Keratinocyte (primary cell): ENCODE measurements at regions not wholly inside any gene's neighbourhood (a gene's known extent, or its start where the extent isn't known, plus 50 kb on each side); places are given as distances from the start of the nearest gene placed in this dataset.

Source experiments
- DNase-seq: peaks from one replicate; pipeline ENCODE4 v3.0.0-alpha.2; 2011; ENCODE audit warnings: low read depth, missing footprints, low spot score
- FAIRE-seq: peaks from 2 replicates; lab custom pipeline; 2011; peaks lifted over from hg19 to GRCh38; lab: Jason Lieb, UNC
- H2AFZ ChIP-seq: 2 replicates; pipeline ENCODE4 v1.6.0; 2012; ENCODE audit warnings: low read length, control low read depth, inconsistent platforms; ENCODE audit not compliant: control insufficient read depth
- H3K27ac ChIP-seq: 2 replicates; pipeline ENCODE4 v1.5.1; 2011; ENCODE audit warnings: low read length; ENCODE audit not compliant: control insufficient read depth, insufficient read depth
- H3K27me3 ChIP-seq: 3 replicates; pipeline ENCODE4 v1.6.0; 2011; ENCODE audit warnings: low read length; ENCODE audit not compliant: control insufficient read depth, insufficient read depth; ENCODE audit errors: extremely low read depth
- H3K36me3 ChIP-seq, 2 experiments: 2 replicates in 1 of 2; 3 replicates in 1 of 2; pipeline ENCODE4 v1.5.1; 2011; ENCODE audit warnings: low read length in 2 of 2, mild to moderate bottlenecking in 1 of 2; ENCODE audit not compliant: control insufficient read depth in 2 of 2, insufficient read depth in 2 of 2; ENCODE audit errors: extremely low read depth in 1 of 2
- H3K4me1 ChIP-seq: 3 replicates; pipeline ENCODE4 v1.5.1; 2011; ENCODE audit warnings: low read length; ENCODE audit not compliant: control insufficient read depth, insufficient read depth; ENCODE audit errors: extremely low read depth
- H3K4me2 ChIP-seq: 3 replicates; pipeline ENCODE4 v1.6.0; 2011; ENCODE audit warnings: low read depth, low read length; ENCODE audit not compliant: control insufficient read depth, insufficient read depth; ENCODE audit errors: extremely low read depth
- H3K4me3 ChIP-seq, 3 experiments: fragments of 200-600 bp in 1 of 3; sonication (generic) in 1 of 3; 2 replicates in 2 of 3; 3 replicates in 1 of 3; pipeline ENCODE4 v1.5.1; 2011 to 2016; ENCODE audit warnings: low read length in 3 of 3, mild to moderate bottlenecking in 3 of 3, control low read depth in 2 of 3, inconsistent platforms in 1 of 3, low read depth in 1 of 3, mixed read lengths in 1 of 3, mixed run types in 1 of 3, moderate library complexity in 1 of 3; ENCODE audit not compliant: control insufficient read depth in 2 of 3, insufficient read depth in 2 of 3; ENCODE audit errors: extremely low read depth in 1 of 3
- H3K79me2 ChIP-seq: 2 replicates; pipeline ENCODE4 v1.6.0; 2012; ENCODE audit warnings: low read length; ENCODE audit not compliant: control insufficient read depth, insufficient read depth
- H3K9ac ChIP-seq: 3 replicates; pipeline ENCODE4 v1.6.0; 2011; ENCODE audit warnings: low read length; ENCODE audit not compliant: control insufficient read depth, insufficient read depth; ENCODE audit errors: extremely low read depth
- H3K9me1 ChIP-seq: 3 replicates; pipeline ENCODE4 v1.6.0; 2011; ENCODE audit warnings: low read length; ENCODE audit not compliant: control insufficient read depth, insufficient read depth; ENCODE audit errors: extremely low read depth
- H3K9me3 ChIP-seq: 2 replicates; pipeline ENCODE4 v1.5.1; 2012; ENCODE audit warnings: low read depth, low read length; ENCODE audit not compliant: control insufficient read depth
- H4K20me1 ChIP-seq: 3 replicates; pipeline ENCODE4 v1.6.0; 2011; ENCODE audit warnings: low read length; ENCODE audit not compliant: control insufficient read depth, insufficient read depth; ENCODE audit errors: extremely low read depth
- CTCF ChIP-seq, 3 experiments: IDR thresholded peaks in 1 of 3; conservative IDR thresholded peaks in 1 of 3; optimal IDR thresholded peaks in 1 of 3; 2 replicates in 2 of 3; 3 replicates in 1 of 3; pipeline versions ENCODE3 to v1.5.1; 2011; ENCODE audit warnings: low read length in 3 of 3, mild to moderate bottlenecking in 3 of 3, moderate library complexity in 2 of 3, control low read depth in 1 of 3, inconsistent platforms in 1 of 3; ENCODE audit not compliant: insufficient read depth in 2 of 3; ENCODE audit errors: extremely low read depth in 1 of 3
- EZH2 ChIP-seq: IDR thresholded peaks from one replicate; pipeline ENCODE4 v1.6.1; 2012; ENCODE audit warnings: inconsistent platforms, mild to moderate bottlenecking, low read length, moderate library complexity
- dilution Hi-C: fragments of 300-500 bp; cut with MboI; formaldehyde crosslinking; loops from one replicate; pipeline ENCODE4 v1.7.0; 2020; ENCODE audit warnings: low sequenced_read_pairs; ENCODE audit not compliant: extremely low pct_ligation_motif_present

DNA sequence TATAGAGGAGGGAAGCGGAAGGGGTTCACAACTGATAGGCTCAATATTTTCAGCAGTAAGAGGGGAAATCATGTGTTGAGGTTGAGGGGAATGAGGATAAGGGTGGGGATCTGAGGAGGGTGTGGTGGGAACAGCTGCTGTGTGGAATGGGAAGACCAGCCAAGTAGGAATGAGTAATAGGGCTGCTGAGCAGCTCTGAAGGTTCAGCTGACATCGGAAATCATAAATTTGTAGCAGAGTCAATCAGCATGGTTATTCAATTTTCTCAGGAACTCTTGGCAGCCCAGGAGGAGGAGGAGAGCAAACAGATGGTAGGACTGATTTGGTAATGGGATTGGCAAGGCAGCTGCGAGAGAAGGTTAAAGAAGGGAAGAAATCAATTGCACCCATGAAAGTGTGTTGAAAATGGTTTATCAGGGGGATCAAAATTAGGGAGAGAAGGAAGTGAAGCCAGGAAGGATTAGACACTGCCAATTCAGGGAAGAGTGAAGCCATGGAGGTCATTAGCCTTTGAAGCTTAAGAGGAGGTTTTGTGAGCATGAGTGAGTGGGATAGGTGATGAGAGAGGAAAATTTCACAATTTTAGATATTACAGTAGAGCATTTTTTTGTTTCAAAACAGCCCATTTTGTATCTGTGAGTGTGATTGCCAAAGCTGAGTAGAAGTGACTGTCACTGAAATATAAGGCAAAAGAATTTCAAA is 82.6 kb downstream of the PCDH7 start:
- Histone ChIP-seq H3K4me2 (peak overlapping the region; percentile 85), H3K4me1 (peaks cover 21% of the 10 kb centered on the region), H3K79me2 (no peaks in the 10 kb centered on the region), H3K9ac (peak overlapping the region; percentile 33), H3K36me3 (no peaks in the 10 kb centered on the region), H3K9me1 (no peaks in the 10 kb centered on the region), H3K4me3 (peak overlapping the region in 2 of 3 experiments; percentile 29 to 37), H3K27ac (peak overlapping the region; percentile 59), H2AFZ (peak overlapping the region; percentile 70), H4K20me1 (no peaks in the 10 kb centered on the region), H3K9me3 (no peaks in the 10 kb centered on the region), H3K27me3 (no peaks in the 10 kb centered on the region)
- DNase-seq, result peak; percentile 19
- dilution Hi-C loops, result no loop called here
- FAIRE-seq, result peak; percentile 99
- TF ChIP-seq EZH2, result no peak
- TF ChIP-seq CTCF (optimal IDR thresholded peaks at IDR 0.05 in 1 of 3, IDR thresholded peaks at IDR 0.05 in 1 of 3, conservative IDR thresholded peaks at IDR 0.05 in 1 of 3; ENCODE audit: extremely low read depth in 1 of 3, insufficient read depth in 2 of 3, low read length in 3 of 3), result no peak

DNA sequence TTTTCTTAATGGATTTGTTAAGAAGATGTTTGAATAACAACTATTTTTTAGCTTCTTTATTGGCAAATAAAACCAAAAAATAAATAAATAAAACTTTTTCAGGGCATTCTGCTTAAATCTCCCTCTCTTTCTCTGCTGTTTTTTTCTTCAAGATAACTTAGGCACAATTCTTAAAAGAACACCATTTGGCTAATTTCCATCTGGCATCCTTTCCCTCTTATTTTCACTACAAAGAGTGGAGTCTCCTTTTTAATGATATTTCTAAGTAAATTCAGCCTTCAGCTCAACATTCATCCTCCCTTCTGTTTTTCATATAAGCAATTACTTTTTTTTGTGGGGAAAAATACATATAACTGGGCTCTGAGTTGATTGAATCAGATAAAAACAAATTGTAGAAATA is 88.1 kb downstream of the PCDH7 start:
- no peaks in the 10 kb centered on the region for H3K27me3 ChIP-seq
- no peak overlapping the region for H3K27ac ChIP-seq
- no peaks in the 10 kb centered on the region for H3K9me1 ChIP-seq
- no peak for DNase-seq
- no peak for TF ChIP-seq CTCF (optimal IDR thresholded peaks at IDR 0.05 in 1 of 3, IDR thresholded peaks at IDR 0.05 in 1 of 3, conservative IDR thresholded peaks at IDR 0.05 in 1 of 3; ENCODE audit: extremely low read depth in 1 of 3, insufficient read depth in 2 of 3, low read length in 3 of 3)
- TF ChIP-seq EZH2, result no peak
- peaks cover 2% of the 10 kb centered on the region for H3K4me1 ChIP-seq
- H3K79me2 ChIP-seq, result no peaks in the 10 kb centered on the region
- no peak overlapping the region for H3K4me2 ChIP-seq
- H2AFZ ChIP-seq, result no peak overlapping the region
- H3K36me3 ChIP-seq, result no peaks in the 10 kb centered on the region
- dilution Hi-C loops, result no loop called here
- no peaks in the 10 kb centered on the region for H4K20me1 ChIP-seq
- no peak overlapping the region for H3K9ac ChIP-seq
- no peak overlapping the region for H3K4me3 ChIP-seq
- no peaks in the 10 kb centered on the region for H3K9me3 ChIP-seq
- FAIRE-seq, result no peak
